ENCODE measurements at regions not wholly inside any gene's neighbourhood (a gene's known extent, or its start where the extent isn't known, plus 50 kb on each side); places are given as distances from the start of the nearest gene placed in this dataset.

- intact Hi-C loops (cut with DNase I), result no loop called here
- H3K4me1 ChIP-seq, result no peaks in the 10 kb centered on the region
Measured at GRCh38 chr6:99768166-99768565, 161.5 kb downstream of the PRDM13 start.

GRCh38 chr6:99779631-99780555 is 173.3 kb downstream of the PRDM13 start:
- intact Hi-C loops (cut with DNase I), result no loop called here
- H3K9me3 ChIP-seq, result no peaks in the 10 kb centered on the region
- no peak overlapping the region for H3K27ac ChIP-seq
- H3K4me1 ChIP-seq, result no peaks in the 10 kb centered on the region
- no peaks in the 10 kb centered on the region for H3K36me3 ChIP-seq
- H3K4me3 ChIP-seq, result no peak overlapping the region
- H3K27me3 ChIP-seq, result peaks cover 0 to 13% (median 0%) of the 10 kb centered on the region in 4 donors
- no peak for DNase-seq
- no peak for TF ChIP-seq POLR2A (IDR thresholded peaks at IDR 0.05)
- no peak for TF ChIP-seq CTCF (IDR thresholded peaks at IDR 0.05)
- 77% methylated on average over 6 of the region's 9 CpGs; no CpG with 5 or more reads in 1 of the 2 donors for WGBS, 2 donors

More at GRCh38 chr6:99768166-99768565, 161.5 kb downstream of the PRDM13 start:
- 69 to 74% methylated on average over 1 of the region's 1 CpG for WGBS, 2 donors
- no peaks in the 10 kb centered on the region for H3K36me3 ChIP-seq
- no peaks in the 10 kb centered on the region for H3K9me3 ChIP-seq
- no peak overlapping the region for H3K4me3 ChIP-seq
- no peaks in the 10 kb centered on the region for H3K27me3 ChIP-seq
- no peak for DNase-seq
- no peak overlapping the region for H3K27ac ChIP-seq
- TF ChIP-seq POLR2A (IDR thresholded peaks at IDR 0.05) (no peak), CTCF (IDR thresholded peaks at IDR 0.05) (no peak)

DNA sequence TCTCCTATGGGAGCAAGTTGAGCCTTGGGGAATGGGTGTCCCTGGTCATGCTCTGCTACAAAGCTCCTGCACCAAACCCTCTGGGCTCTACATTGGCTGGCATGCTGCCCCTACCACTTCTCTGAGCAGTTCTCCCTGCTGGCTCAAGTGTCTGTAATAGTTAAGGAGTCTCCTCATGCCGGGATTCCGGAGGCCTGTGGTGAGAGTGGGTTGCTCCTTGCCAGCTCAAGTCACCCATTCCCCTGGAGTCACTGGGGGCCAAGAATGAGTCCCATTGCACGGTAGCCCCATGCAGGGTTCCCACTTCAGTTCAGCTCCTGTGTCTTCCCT is 173.9 kb downstream of the PRDM13 start:
- H3K9me3 ChIP-seq, result no peaks in the 10 kb centered on the region
- no peak for DNase-seq
- intact Hi-C loops (cut with DNase I), result no loop called here
- TF ChIP-seq POLR2A (IDR thresholded peaks at IDR 0.05) (no peak), CTCF (IDR thresholded peaks at IDR 0.05) (no peak)
- WGBS, 2 donors, result 81 to 90% methylated on average over 2 to 3 of the region's 3 CpGs
- H3K27me3 ChIP-seq, result peaks cover 0 to 13% (median 0%) of the 10 kb centered on the region in 4 donors
- H3K36me3 ChIP-seq, result no peaks in the 10 kb centered on the region
- no peaks in the 10 kb centered on the region for H3K4me1 ChIP-seq
- no peak overlapping the region for H3K27ac ChIP-seq
- no peak overlapping the region for H3K4me3 ChIP-seq

GRCh38 chr6:99789767-99790166 is 183.1 kb downstream of the PRDM13 start:
- TF ChIP-seq POLR2A (IDR thresholded peaks at IDR 0.05) (no peak), CTCF (IDR thresholded peaks at IDR 0.05) (no peak)
- H3K4me3 ChIP-seq, result no peak overlapping the region
- WGBS, 2 donors, result 15 to 25% methylated on average over 1 of the region's 1 CpG

GRCh38 chr6:99790679-99791078 is 184.0 kb downstream of the PRDM13 start:
- Histone ChIP-seq H3K27me3 (peaks cover 0 to 4% (median 0%) of the 10 kb centered on the region in 4 donors), H3K9me3 (no peaks in the 10 kb centered on the region), H3K36me3 (no peaks in the 10 kb centered on the region), H3K4me1 (no peaks in the 10 kb centered on the region), H3K4me3 (no peak overlapping the region), H3K27ac (no peak overlapping the region)
- intact Hi-C loops (cut with DNase I), result no loop called here
- no peak for DNase-seq
- TF ChIP-seq CTCF (IDR thresholded peaks at IDR 0.05), result peak in 1 of 6 experiments; percentile 27
- no peak for TF ChIP-seq POLR2A (IDR thresholded peaks at IDR 0.05)

More at GRCh38 chr6:99789767-99790166, 183.1 kb downstream of the PRDM13 start:
- Histone ChIP-seq H3K27ac (no peak overlapping the region), H3K36me3 (no peaks in the 10 kb centered on the region), H3K9me3 (no peaks in the 10 kb centered on the region), H3K27me3 (peaks cover 0 to 4% (median 0%) of the 10 kb centered on the region in 4 donors), H3K4me1 (no peaks in the 10 kb centered on the region)
- DNase-seq, result no peak
- intact Hi-C loops (cut with DNase I), result no loop called here

Data from esophagus squamous epithelium (tissue), 5 donors.